H1 (cell line): ENCODE measurements at regions not wholly inside any gene's neighbourhood (a gene's known extent, or its start where the extent isn't known, plus 50 kb on each side); places are given as distances from the start of the nearest gene placed in this dataset.
"Not testable (repeated sequence)": the region's sequence is repeated elsewhere in the genome, so short reads cannot be mapped to it uniquely, and the experiment has no call there.

Experiments used
- CTCF ChIA-PET: fragments of 300-600 bp; sonication (Branson Sonifier 250); formaldehyde crosslinking; loops from one replicate; lab custom pipeline; 2021; ENCODE audit not compliant: partially characterized antibody; lab: Charles Lee
- POLR2A ChIA-PET: fragments of 300-600 bp; sonication (Branson Sonifier 250); formaldehyde crosslinking; loops from one replicate; lab custom pipeline; 2021; ENCODE audit warnings: inconsistent platforms; ENCODE audit not compliant: partially characterized antibody; lab: Charles Lee
- DNase-seq, 2 experiments: peaks; one replicate each; pipeline versions ENCODE4 v3.0.0 to v3.0.0-alpha.2; 2010 to 2022; ENCODE audit warnings: low spot score in 2 of 2, low read depth in 1 of 2, mixed read lengths in 1 of 2
- FAIRE-seq: peaks from 2 replicates; lab custom pipeline; 2011; peaks lifted over from hg19 to GRCh38; lab: Jason Lieb, UNC
- H2AFZ ChIP-seq: 2 replicates; pipeline ENCODE4 v1.8.1; 2012; ENCODE audit warnings: low read length, inconsistent platforms
- H2AK5ac ChIP-seq: 2 replicates; pipeline ENCODE4 v1.6.1; 2013; ENCODE audit warnings: low read depth, low read length
- H2BK120ac ChIP-seq: replicated peaks from 2 replicates; pipeline ENCODE3; 2013; ENCODE audit warnings: low read depth, low read length, inconsistent platforms
- H2BK12ac ChIP-seq: 2 replicates; pipeline ENCODE4 v1.6.1; 2013; ENCODE audit warnings: low read depth, low read length
- H2BK15ac ChIP-seq: 2 replicates; pipeline ENCODE4 v1.6.1; 2013; ENCODE audit warnings: low read length
- H2BK20ac ChIP-seq: 2 replicates; pipeline ENCODE4 v1.6.1; 2013; ENCODE audit warnings: low read length
- H2BK5ac ChIP-seq: 2 replicates; pipeline ENCODE4 v1.6.1; 2013; ENCODE audit warnings: low read depth, low read length
- H3K14ac ChIP-seq: 2 replicates; pipeline ENCODE4 v1.6.1; 2013; ENCODE audit warnings: inconsistent platforms; ENCODE audit not compliant: insufficient read length
- H3K18ac ChIP-seq: 2 replicates; pipeline ENCODE4 v1.6.1; 2013; ENCODE audit warnings: low read length; ENCODE audit errors: extremely low read depth
- H3K23ac ChIP-seq: 2 replicates; pipeline ENCODE4 v1.6.1; 2013; ENCODE audit warnings: inconsistent platforms; ENCODE audit not compliant: insufficient read length
- H3K23me2 ChIP-seq: 2 replicates; pipeline ENCODE4 v1.6.1; 2013; ENCODE audit warnings: low read depth, low read length
- H3K27ac ChIP-seq: 2 replicates; pipeline ENCODE4 v1.6.1; 2011; ENCODE audit warnings: low read depth, low read length, inconsistent platforms
- H3K27me3 ChIP-seq, 4 experiments: replicated peaks in 1 of 4; 1 replicate in 1 of 4; 2 replicates in 3 of 4; pipeline versions ENCODE4 v1.6.1 to v1.8.1; 2011 to 2013; ENCODE audit warnings: low read length in 3 of 4, mild to moderate bottlenecking in 3 of 4, inconsistent platforms in 2 of 4, mixed read lengths in 2 of 4, moderate library complexity in 1 of 4; ENCODE audit not compliant: control insufficient read depth in 3 of 4, insufficient read depth in 3 of 4; ENCODE audit errors: extremely low read depth in 1 of 4
- H3K36me3 ChIP-seq, 4 experiments: 2 replicates each; pipeline versions ENCODE4 v1.6.1 to v1.8.1; 2011 to 2013; ENCODE audit warnings: mild to moderate bottlenecking in 4 of 4, low read length in 3 of 4, moderate library complexity in 2 of 4, control low read depth in 1 of 4, inconsistent platforms in 1 of 4; ENCODE audit not compliant: insufficient read depth in 4 of 4, control insufficient read depth in 2 of 4
- H3K4ac ChIP-seq: replicated peaks from 2 replicates; pipeline ENCODE3; 2013; ENCODE audit warnings: low read length, low read depth, mixed read lengths, inconsistent platforms; ENCODE audit not compliant: insufficient read length
- H3K4me1 ChIP-seq, 4 experiments: replicated peaks in 1 of 4; 1 replicate in 1 of 4; 2 replicates in 3 of 4; pipeline versions ENCODE4 v1.6.1 to v1.8.1; 2011 to 2013; ENCODE audit warnings: low read length in 3 of 4, inconsistent platforms in 2 of 4, mixed read lengths in 1 of 4; ENCODE audit not compliant: insufficient read depth in 4 of 4, control insufficient read depth in 3 of 4
- H3K4me2 ChIP-seq, 2 experiments: 2 replicates each; pipeline versions ENCODE4 v1.6.1 to v1.8.1; 2011 to 2013; ENCODE audit warnings: low read depth in 2 of 2, low read length in 2 of 2, control low read depth in 1 of 2, inconsistent platforms in 1 of 2, mild to moderate bottlenecking in 1 of 2; ENCODE audit not compliant: insufficient read depth in 1 of 2
- H3K4me3 ChIP-seq, 4 experiments: fragments of 200-600, 300-600 bp in 1 of 4; sonication (generic), shearing (Covaris generic), sonication (Bioruptor Twin) in 1 of 4; 2 replicates each; pipeline versions ENCODE4 v1.5.1 to v1.8.1; 2011 to 2016; ENCODE audit warnings: low read length in 4 of 4, low read depth in 3 of 4, control low read depth in 2 of 4, inconsistent platforms in 2 of 4, mild to moderate bottlenecking in 2 of 4, mixed read lengths in 1 of 4, moderate library complexity in 1 of 4; ENCODE audit not compliant: insufficient read depth in 2 of 4; ENCODE audit errors: extremely low read depth in 1 of 4
- H3K56ac ChIP-seq: replicated peaks from 2 replicates; pipeline ENCODE3; 2013; ENCODE audit warnings: low read depth, mild to moderate bottlenecking, mixed read lengths, low read length, inconsistent platforms; ENCODE audit not compliant: insufficient read length
- H3K79me1 ChIP-seq: 2 replicates; pipeline ENCODE4 v1.6.1; 2013; ENCODE audit warnings: low read depth, low read length, control low read depth
- H3K79me2 ChIP-seq, 2 experiments: 2 replicates each; pipeline versions ENCODE4 v1.6.1 to v1.8.1; 2012 to 2013; ENCODE audit warnings: low read length in 2 of 2, mild to moderate bottlenecking in 2 of 2, inconsistent platforms in 1 of 2; ENCODE audit not compliant: insufficient read depth in 2 of 2, control insufficient read depth in 1 of 2
- H3K9ac ChIP-seq, 4 experiments: replicated peaks in 1 of 4; 1 replicate in 1 of 4; 2 replicates in 3 of 4; pipeline versions ENCODE4 v1.6.1 to v1.8.1; 2011 to 2013; ENCODE audit warnings: low read depth in 3 of 4, low read length in 3 of 4, control low read depth in 2 of 4, mild to moderate bottlenecking in 2 of 4, moderate library complexity in 2 of 4, inconsistent platforms in 1 of 4; ENCODE audit errors: extremely low read depth in 1 of 4
- H3K9me3 ChIP-seq, 2 experiments: 2 replicates each; pipeline versions ENCODE4 v1.6.1 to v1.8.1; 2012 to 2013; ENCODE audit warnings: mild to moderate bottlenecking in 2 of 2, moderate library complexity in 2 of 2, control low read depth in 1 of 2, inconsistent platforms in 1 of 2, low read depth in 1 of 2, low read length in 1 of 2, mixed read lengths in 1 of 2; ENCODE audit not compliant: insufficient read depth in 2 of 2
- H4K20me1 ChIP-seq, 2 experiments: replicated peaks in 1 of 2; 2 replicates each; pipeline versions ENCODE3 to v1.8.1; 2011 to 2013; ENCODE audit warnings: inconsistent platforms in 2 of 2, low read length in 2 of 2, mild to moderate bottlenecking in 1 of 2; ENCODE audit not compliant: insufficient read depth in 2 of 2, control insufficient read depth in 1 of 2
- H4K5ac ChIP-seq: 2 replicates; pipeline ENCODE4 v1.6.1; 2013; ENCODE audit warnings: low read length, low read depth, mixed read lengths, inconsistent platforms; ENCODE audit not compliant: insufficient read length
- H4K8ac ChIP-seq: 2 replicates; pipeline ENCODE4 v1.8.0; 2013; ENCODE audit warnings: mild to moderate bottlenecking, moderate library complexity, low read length, inconsistent platforms; ENCODE audit not compliant: insufficient read depth; ENCODE audit errors: extremely low read depth
- H4K91ac ChIP-seq: replicated peaks from 2 replicates; pipeline ENCODE3; 2013; ENCODE audit warnings: low read length, mixed read lengths, inconsistent platforms; ENCODE audit not compliant: insufficient read length
- CBX5 ChIP-seq: fragments of 300-800, 300-1000 bp; sonication (generic); IDR thresholded peaks from 2 replicates; pipeline ENCODE4 v1.7.1; 2016; ENCODE audit warnings: antibody characterized with exemption, low read length, low read depth
- whole genome bisulfite sequencing, 2 experiments: shearing (Covaris generic) in 1 of 2; methylation state at CpG; one replicate each; pipeline versions ENCODE4 v1.1.6 to v1.1.7; 2013 to 2015; ENCODE audit warnings: low lambda C conversion rate in 2 of 2, mixed read lengths in 2 of 2, inconsistent platforms in 1 of 2, low coverage in 1 of 2, missing lambda C conversion rate in 1 of 2; ENCODE audit not compliant: insufficient replicate concordance in 2 of 2, insufficient coverage in 1 of 2, insufficient read length in 1 of 2; ENCODE audit errors: extremely low coverage in 1 of 2, missing lambda C conversion rate in 1 of 2; 5-methylcytosine and 5-hydroxymethylcytosine counted together

- H2AFZ ChIP-seq, H3K27me3 ChIP-seq, CTCF ChIA-PET, H3K79me1 ChIP-seq, H4K8ac ChIP-seq, H3K9ac ChIP-seq, H4K5ac ChIP-seq, H3K4me1 ChIP-seq, H4K91ac ChIP-seq, H2BK20ac ChIP-seq, POLR2A ChIA-PET, H3K79me2 ChIP-seq, DNase-seq, H2BK12ac ChIP-seq, H2BK15ac ChIP-seq, H4K20me1 ChIP-seq, H3K4me2 ChIP-seq, H3K4me3 ChIP-seq, H3K4ac ChIP-seq, H3K56ac ChIP-seq, H2AK5ac ChIP-seq, H2BK120ac ChIP-seq, H3K23ac ChIP-seq, H2BK5ac ChIP-seq, H3K36me3 ChIP-seq, H3K14ac ChIP-seq, FAIRE-seq, H3K18ac ChIP-seq, H3K27ac ChIP-seq: not testable (repeated sequence)
- Histone ChIP-seq H3K9me3 (peaks cover 48 to 86% of the 10 kb centered on the region in 2 experiments), H3K23me2 (peaks cover 33% of the 10 kb centered on the region; the same call in 1 of the 2 replicates)
- TF ChIP-seq CBX5, result 0 out of 2 replicates have a peak, but pooled peaks have one; percentile 54
- WGBS, 2 experiments, result 87 to 98% methylated on average over 14 to 16 of the region's 16 CpGs
Observed at GRCh38 chr2:89814359-89814758, 1122.9 kb downstream of the RPIA start.
